GM12873 (cell line): ENCODE measurements at regions not wholly inside any gene's neighbourhood (a gene's known extent, or its start where the extent isn't known, plus 50 kb on each side); places are given as distances from the start of the nearest gene placed in this dataset.

ENCODE experiments used
- TF ChIP-seq, protein P1 (sequence below): IDR thresholded peaks from 2 replicates; pipeline ENCODE4 v1.5.1; 2012; ENCODE audit warnings: low read depth, mild to moderate bottlenecking, moderate library complexity, low read length, control low read depth; ENCODE audit not compliant: insufficient read depth; ENCODE audit errors: missing control alignments

GRCh38 chrX:9087271-9088040 lies 53.5 kb upstream of the FAM9B start:
- TF ChIP-seq, protein P1, sequence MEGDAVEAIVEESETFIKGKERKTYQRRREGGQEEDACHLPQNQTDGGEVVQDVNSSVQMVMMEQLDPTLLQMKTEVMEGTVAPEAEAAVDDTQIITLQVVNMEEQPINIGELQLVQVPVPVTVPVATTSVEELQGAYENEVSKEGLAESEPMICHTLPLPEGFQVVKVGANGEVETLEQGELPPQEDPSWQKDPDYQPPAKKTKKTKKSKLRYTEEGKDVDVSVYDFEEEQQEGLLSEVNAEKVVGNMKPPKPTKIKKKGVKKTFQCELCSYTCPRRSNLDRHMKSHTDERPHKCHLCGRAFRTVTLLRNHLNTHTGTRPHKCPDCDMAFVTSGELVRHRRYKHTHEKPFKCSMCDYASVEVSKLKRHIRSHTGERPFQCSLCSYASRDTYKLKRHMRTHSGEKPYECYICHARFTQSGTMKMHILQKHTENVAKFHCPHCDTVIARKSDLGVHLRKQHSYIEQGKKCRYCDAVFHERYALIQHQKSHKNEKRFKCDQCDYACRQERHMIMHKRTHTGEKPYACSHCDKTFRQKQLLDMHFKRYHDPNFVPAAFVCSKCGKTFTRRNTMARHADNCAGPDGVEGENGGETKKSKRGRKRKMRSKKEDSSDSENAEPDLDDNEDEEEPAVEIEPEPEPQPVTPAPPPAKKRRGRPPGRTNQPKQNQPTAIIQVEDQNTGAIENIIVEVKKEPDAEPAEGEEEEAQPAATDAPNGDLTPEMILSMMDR, result no peak

GRCh38 chrX:9088896-9089295 lies 55.0 kb upstream of the FAM9B start:
- TF ChIP-seq, protein P1, result no peak

DNA sequence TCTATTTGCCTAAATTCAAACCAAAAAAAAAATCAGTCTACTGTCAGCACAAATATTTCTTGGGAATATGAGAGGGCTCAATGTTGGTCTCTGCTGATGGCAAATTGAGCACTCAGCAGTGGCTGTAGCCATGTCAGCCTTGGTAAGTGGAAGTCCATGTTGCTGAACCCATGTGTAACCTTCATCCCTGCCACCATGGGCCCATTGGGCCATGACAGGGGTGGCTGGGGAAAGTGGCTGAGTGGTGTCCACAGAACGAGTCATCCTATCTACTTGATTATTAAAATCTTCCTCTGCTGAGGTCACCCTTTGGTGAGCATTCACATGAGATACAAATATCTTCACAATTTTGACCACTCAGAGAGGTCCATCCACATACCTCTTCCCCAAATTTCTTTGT lies 56.8 kb upstream of the FAM9B start:
- TF ChIP-seq, protein P1, result no peak

DNA sequence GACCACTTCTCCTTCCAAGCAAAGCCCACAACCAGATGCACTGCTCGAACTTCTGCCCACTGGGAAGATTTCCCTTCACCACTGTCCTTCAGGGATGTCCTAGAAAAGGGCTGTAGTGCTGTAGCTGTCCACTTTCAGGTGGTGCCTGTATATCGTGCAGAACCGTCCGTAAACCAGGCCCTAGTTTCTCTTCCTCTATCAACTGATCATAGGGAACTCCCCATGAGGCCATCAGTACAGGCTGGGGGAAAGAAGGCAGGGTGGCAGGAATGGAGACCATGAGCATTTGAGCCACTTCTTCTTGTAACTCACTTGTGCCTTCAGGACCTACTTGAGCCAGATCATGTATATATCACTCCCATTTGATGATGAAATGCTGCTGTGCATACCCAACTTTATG lies 57.3 kb upstream of the FAM9B start:
- TF ChIP-seq, protein P1, result no peak

DNA sequence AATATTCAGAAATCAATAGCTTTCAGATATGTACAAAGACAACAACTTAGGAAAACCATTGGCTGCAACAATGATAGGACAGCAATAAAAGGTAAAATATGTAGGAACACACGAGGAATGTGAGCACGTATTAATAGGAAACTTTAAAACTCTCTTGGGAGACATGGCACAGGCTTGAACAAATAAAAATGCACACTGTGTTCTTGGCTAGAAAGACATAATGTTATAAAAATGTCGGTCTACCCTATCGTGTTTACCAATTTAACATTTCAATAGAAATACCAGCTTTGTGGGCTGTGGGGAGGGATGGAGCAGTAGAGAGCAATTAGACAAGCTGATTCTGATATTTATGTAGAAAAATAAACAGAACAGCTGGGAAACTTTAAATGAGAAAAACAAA lies 69.0 kb upstream of the FAM9B start:
- TF ChIP-seq, protein P1, result no peak

- TF ChIP-seq, protein P1, result no peak
These were observed 74.1 kb upstream of the FAM9B start for GRCh38 chrX:9108054-9108453.

- TF ChIP-seq, protein P1, result no peak
These were observed 76.9 kb upstream of the FAM9B start for GRCh38 chrX:9110808-9111207.
